ENCODE measurements at regions not wholly inside any gene's neighbourhood (a gene's known extent, or its start where the extent isn't known, plus 50 kb on each side); places are given as distances from the start of the nearest gene placed in this dataset.

DNA sequence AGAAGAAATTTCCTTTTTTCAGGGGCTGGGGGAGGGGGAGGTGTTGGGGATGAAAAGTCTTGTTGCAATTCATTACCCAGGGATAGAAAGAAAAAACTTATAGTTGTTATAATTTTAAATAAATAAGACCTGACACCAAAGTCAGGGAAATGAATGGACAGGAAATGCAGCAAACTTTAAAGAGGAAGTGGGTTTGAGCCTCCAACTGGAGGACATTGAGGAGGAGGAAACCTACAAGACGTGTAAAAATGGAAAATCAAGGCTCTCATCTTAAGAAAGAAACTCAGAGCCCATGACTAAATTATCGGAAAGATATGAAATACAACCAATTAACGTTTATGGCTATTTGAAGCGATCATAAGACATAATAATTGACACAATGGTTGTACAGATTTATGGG is 54.4 kb downstream of the NIBAN1 start:
- no peak for DNase-seq (ENCODE audit: low spot score)

DNA sequence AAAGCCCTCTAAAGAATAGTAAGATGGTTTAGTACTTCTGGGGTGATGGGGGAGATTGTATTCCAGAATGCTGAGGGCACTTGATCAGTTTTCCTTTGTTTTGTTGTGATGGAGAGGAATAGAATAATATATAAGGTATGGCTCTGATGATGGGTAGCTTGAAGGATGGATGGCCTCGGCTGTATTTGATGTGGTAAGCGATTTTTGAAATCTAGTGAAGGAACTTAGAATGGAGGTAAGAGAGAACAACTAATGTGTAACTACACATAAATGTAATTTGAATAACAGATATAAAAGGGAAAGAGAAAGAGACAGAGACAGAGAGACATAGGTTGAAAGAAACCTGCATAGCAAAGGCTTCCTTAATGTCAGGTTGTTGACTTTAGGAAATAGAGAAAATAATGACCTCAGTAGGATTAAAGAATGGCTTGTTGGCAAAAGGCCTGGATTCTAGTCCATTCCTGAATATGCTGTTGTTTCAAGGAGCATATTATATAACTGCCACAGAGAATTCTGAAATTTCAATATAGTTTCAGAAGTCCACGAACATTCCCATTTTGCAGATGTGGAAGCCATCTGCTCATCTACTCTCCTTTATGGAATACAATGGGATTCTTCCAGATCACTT is 58.7 kb downstream of the NIBAN1 start:
- no peak for DNase-seq (ENCODE audit: low spot score)

DNA sequence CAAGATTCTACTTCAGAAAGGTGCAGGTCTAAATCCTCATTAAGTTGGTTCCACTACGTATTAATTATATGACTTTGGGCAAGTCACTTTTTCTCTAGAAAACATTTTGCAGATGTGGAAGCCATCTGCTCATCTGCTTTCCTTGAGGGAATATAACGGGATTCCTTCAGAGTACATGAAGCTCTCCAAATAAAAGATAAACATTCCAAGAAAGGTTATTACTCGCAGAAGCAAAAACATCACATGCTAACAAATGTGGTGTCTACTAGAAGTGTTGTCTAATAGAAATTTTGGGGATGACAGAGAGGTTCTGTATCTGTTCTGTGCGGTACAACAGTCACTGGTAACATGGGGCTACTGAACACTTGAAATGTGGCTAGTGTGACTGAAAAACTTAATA is 60.2 kb downstream of the NIBAN1 start:
- DNase-seq (ENCODE audit: low spot score): no peak

DNA sequence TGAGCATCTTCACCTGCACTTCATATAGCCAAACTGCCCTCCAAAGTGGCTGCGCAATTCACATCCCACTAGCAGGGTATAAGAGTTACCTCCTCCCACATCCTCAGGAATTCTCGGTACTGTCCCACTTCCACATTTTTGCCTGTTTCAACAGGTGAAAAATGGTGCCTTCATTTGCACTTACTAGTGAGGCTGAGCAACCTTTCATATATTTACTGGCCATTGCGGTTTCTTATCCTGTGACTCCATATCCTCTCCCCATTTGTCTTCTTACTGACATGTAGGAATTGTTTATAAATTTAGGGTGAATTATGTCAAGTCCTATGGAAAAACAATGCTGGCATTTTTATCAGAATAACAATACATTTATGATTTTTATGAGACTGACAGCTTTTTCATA is 61.9 kb downstream of the NIBAN1 start:
- DNase-seq (ENCODE audit: low spot score): no peak

DNA sequence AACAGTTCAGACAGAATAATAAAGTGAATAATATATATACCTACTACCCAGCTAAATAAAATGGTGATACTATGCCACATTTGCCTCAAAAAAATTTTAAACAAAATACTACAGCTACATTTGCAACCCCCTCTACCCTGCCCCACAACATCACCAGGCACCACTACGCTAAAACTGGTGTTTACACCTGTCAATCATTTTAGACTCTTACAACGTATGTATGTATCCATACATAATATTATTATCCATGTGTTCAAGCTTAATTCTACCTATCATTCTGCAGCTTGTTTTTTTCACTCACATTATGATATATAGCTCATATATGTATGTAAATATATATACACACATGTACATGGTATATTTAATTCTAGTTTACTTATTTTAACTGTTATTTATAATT is 62.5 kb downstream of the NIBAN1 start:
- DNase-seq (ENCODE audit: low spot score): no peak

DNA sequence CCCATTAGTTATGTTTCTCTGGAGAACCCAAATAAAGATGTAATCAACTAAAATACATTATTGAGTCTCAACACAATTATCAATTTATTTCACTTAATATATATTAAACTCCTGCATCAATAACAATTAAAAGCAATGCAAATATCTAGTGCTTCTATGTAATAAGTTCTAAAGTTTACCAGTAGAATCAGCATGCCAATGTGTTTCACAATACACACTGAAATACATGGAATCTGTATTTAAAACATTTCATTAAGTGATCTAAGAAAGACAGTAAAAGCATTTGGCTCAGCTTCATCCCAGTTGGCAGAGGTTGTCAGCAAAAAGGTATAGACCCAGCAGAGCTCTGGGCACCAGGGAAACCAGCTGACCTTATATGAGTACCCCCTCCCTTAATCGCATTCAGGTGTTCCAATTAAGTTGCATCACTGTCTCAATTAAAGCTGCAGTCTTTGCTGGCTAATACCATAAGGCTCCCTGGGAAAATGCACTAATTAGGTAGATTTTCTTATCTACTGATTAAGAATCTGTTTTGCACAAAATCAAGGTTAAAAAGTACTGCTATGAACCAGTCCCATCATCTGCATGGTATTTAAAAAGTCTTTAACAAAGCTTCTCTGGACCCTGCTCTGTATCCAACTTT is 63.1 kb downstream of the NIBAN1 start:
- DNase-seq (ENCODE audit: low spot score): no peak

DNA sequence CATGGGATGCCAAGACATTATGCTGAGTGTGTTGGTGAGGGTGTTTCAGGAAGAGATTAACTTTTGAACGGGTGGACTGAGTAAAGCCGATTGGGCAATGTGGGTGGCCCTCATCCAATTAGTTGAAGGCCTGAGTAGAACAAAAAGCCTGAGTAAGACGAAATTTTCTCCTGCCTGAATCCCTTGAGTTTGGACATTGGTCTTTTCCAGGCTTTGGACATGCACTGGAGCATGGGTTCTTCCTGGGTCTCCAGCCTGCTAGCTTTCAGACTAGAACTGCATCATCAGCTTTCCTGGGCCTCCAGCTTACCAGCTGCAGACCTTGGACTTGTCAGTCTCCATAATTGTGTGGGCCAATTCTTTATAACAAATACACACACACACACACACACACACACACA is 63.6 kb downstream of the NIBAN1 start:
- DNase-seq (ENCODE audit: low spot score): no peak

DNA sequence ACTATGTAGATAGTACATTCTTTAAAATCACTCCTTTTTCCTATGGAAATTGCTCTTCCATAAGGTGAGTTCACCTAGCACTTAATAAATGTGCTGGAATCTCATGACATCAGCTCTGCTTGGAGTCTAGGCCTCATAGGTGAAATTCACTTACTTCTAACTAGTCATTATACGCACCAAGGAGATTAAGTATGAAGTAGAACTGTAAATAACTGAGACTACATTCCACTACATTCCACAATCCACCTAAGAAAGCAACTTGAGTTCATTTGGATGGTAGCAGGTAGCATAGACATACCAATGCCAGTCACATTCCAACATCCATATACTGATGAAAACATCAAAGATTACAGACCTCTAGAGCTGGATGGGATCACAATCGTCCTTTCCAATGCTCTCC is 64.3 kb downstream of the NIBAN1 start:
- no peak for DNase-seq (ENCODE audit: low spot score)

DNA sequence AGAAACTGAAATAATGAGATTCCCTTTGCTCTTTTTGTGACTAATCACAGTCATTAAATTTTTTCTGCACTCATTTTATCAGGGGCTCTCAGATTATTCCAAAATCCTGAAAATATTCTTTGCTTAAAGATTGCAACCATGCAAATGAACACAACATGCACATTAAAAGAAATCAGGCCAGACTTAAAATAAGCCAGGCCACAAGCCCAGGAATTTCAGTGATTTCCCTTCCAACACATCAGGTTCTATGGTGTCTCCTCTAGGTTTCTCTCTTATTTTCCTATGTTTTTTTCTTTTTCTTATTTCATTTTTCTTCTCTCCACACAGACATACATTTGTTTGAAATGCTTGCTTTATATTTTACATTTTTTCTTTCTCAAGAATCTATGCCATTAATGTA is 65.3 kb downstream of the NIBAN1 start:
- no peak for DNase-seq (ENCODE audit: low spot score)

DNA sequence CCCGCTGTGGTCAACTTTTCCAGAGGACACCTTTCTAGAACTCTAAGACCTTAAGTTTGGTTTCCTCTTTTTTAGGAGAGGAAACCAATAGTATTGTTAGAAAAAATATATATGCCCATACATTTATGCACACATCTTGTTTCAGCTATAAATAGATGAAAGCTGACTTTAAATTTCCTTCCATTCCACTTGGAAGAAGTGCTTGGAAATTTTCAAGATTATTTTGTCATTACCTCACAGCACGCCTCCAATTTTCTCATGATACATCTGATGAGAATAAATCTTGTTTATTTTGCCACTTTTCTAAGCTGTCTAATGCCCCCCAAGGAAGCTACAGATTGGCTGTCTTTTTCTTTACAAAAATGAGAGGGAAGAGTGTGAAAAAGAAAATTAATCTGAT is 65.8 kb downstream of the NIBAN1 start:
- DNase-seq (ENCODE audit: low spot score): no peak

DNA sequence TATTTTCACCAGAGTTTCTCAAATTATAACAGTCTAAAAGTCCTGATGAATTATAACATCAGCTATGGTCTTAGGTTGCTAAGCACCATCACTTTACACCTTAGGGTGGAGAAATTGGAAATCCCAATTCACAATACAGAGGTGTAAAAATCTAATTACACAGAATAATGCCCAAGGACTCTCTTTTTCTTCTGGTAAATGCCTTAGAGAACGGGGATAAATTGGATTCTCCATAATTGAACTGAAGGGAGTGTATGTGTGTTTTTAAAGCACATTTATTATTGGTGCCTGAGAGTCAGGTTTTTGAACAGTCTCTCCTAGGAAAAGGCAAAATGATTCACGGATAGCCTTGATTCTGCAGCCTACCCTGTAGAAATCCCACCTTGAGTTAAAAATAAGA is 66.8 kb downstream of the NIBAN1 start:
- no peak for DNase-seq (ENCODE audit: low spot score)

DNA sequence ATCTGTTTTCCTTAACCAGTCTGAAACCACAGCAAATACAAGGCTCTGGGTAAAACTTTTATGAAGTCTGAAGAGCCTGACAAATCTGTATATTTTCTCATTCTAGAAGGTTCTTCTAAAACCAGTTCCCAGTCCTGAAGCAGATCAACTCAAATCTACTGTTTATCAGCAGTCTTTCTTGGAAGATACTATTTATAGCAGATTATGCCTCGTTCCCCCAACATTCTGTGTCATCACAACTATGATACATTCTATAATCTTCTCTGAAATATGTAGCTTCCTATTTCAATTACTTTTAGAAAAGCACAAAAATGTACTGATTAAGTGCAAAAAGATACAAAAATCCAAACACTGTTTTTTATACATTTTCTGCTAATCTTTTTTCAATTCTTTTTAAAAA is 67.5 kb downstream of the NIBAN1 start:
- no peak for DNase-seq (ENCODE audit: low spot score)

DNA sequence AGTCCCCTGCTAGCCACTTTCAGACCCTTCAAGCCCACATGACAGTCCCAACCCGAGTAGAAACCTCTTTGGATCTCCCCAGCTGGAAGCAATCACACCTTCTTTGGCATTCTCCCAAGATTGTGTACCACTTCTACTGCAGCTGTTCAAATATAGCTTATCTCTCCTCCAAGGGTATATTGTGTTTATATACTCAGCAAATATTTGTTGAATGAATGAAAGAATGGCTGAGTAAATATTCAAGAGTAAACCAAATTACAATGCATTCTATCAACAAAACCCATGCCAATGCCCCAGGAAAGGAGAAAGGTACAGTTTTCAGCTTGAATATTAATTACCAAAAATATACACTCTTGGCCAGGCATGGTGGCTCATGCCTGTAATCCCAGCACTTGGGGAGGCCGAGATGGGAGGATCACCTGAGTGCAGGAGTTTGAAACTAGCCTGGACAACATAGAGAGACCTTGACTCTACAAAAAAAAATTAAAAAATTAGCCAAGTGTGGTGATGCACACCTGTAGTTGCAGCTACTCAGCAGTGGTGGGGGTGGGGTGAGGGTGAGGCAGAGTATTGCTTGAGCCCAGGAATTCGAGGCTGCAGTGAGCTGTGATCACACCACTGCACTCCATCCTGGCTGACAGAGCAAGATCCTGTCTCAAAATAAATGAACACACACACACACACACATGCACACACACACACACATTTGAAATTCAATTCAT is 68.5 kb downstream of the NIBAN1 start:
- DNase-seq (ENCODE audit: low spot score): no peak

DNA sequence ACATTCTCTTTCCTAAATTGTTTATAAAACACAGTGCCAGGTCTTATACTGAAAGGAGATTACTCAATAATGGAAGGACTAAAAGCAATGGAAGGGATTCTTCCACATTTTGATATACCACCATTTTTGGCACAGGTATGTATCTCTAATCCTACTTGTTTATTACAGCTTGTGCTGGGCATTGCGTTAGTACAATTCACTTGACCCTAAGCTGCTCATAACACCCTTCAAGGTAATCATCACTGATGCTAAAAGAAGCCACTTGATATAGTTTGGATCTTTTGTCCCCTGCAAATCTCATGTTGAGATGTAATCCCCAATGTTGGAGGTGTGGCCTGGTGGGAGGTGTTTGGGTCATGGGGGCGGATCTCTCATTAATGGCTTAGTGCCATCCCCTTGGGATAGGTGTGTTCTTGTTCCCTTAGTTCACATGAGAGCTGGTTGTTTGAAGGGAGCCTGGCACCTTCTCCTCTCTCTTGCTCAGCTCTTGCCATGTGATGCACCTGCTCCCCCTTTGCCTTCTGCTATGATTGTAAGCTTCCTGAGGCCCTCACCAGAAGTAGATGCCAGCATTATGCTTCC is 71.1 kb downstream of the NIBAN1 start:
- DNase-seq (ENCODE audit: low spot score): no peak

DNA sequence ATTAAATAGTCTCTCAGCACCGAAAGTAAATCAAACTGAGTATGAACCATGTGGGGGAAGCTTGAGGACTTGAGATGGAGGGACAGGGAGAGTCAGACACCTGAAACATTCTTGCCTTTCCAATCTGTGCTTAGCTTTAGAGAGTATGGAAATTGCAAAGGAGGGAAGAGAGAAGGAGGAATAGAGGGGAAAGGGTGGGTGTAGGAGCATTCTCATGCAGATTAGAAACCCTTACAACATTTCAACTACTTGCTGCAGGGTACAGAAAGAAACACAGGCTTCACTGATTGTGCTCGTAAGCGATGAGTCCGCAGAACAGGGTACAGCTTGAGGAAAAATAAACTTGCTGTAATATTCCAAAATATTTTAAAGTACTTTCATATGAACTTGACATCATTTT is 73.8 kb downstream of the NIBAN1 start:
- no peak for DNase-seq (ENCODE audit: low spot score)

DNA sequence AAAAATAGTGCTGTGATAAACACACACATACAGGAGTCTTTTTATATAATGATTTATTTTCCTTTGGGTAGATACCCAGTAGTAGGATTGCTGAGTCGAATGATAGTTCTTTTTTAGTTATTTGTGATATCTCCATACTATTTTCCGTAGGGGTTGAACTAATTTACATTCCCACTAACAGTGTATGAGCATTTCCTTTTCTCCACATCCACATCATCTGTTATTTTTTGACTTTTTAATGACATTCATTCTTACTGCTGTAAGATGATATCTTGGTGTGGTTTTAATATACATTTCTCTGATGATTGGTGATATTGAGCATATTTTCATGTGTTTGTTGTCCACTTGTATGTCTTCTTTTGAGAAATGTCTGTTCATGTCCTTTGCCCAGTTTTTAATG is 78.3 kb downstream of the NIBAN1 start:
- no peak for DNase-seq (ENCODE audit: low spot score)

DNA sequence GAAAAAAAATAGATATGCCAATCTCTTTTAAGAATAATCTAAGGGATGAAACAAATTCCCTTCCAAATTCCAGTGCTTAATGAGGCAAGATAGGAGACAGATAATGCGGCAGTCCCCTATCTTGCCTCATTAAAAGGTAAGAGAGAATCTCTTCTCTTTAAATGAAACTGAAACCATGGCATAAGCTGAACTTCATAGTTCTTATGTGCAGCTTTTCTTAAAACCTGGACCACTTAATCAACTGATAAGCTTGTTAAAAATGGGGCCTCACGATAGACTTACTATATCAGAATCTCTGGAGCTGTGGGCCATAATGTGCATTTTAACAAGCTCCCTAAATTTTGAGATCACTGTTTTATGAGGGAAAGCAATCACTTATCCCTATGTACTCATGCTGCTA is 79.2 kb downstream of the NIBAN1 start:
- no peak for DNase-seq (ENCODE audit: low spot score)

DNA sequence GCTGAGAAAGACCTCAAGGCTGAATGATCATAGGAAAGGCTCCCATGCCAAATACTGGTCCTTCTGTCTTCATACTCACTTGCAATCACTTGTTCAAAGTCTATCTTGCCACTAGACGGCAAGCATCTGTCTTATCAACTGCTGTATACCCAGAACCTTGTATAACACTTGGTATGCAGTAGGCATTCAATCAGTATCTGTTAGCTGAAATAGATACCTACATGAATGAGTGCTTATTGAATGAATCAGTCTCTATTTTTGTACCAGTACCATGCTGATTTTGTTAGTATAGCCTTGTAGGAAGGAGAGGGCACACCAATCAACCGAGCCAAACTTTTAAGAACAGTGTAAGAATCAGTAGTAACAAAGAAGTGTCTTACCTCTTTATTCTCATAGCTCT is 80.6 kb downstream of the NIBAN1 start:
- DNase-seq (ENCODE audit: low spot score): no peak

DNA sequence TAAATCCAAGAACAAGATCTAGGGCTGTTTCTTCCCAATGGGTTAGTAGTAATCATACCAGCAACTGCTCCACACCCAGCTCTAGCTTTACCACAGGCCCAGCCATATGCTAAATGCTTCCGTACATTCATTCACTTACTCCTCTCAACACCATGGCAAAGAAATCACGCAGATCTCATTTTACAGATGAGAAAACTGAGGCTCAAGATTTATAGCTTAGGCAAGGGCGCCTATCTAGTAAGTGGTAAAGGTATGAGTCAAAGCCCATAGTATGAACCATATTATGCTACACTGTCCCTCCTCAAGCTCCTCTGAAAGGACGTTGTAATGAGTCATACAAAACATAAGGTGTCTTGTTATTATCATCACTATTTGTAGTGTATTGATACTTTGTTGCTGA is 82.2 kb downstream of the NIBAN1 start:
- no peak for DNase-seq (ENCODE audit: low spot score)

DNA sequence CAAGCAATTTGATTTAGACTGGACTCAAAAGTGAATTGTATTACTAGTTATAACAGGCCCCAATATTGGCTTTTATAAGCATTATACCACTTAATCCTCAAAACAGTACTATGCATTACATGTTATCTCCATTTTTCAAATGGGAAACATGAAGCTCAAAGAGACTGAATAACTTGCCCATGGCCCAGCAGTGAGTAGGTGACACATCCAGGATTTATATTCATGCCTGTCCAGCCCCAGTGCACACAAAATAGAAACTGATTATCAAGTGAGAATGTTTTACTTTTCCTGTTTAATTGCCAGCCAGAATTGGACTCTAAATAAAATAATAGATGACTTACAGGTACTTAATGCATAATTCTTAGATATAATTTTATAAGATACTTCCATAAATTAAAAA is 82.9 kb downstream of the NIBAN1 start:
- no peak for DNase-seq (ENCODE audit: low spot score)

DNA sequence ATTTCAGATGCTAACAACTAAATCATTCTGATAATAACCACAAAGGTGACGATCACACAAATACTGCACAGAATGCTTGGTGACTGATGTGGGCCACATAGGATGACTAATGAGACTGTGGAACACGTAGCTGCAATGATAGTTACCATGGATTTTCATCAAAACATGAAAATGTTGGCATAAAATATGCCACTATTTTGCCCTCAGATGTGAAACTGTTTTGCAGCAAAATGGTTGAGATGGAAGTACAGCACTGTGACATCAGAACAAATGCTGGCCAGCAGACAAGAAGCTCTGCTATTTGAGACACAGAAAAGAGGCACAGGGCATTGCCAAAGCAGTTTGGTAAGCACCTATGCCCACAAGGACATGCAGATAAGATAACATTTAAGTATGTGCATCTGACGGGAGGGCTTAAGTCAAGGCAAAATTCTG is 83.8 kb downstream of the NIBAN1 start:
- DNase-seq (ENCODE audit: low spot score): no peak

DNA sequence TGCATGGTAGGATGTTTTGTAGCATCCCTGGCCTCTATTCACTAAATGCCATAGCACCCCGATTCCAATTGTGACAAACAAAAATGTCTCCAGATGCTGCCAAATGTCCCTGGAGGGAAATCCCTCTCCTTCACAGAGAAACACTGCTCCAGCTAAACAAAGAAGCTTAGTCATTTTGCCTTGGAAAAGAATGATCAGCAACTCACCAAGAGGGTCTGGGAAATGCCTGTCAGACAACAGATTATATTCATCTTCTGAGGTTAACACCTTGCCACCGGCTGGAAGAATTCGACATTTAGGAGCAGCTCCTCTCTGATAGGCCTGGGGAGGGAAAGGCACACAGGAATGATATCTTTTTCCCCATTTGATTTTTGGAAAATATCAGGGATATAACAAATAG is 84.4 kb downstream of the NIBAN1 start:
- DNase-seq (ENCODE audit: low spot score): no peak

DNA sequence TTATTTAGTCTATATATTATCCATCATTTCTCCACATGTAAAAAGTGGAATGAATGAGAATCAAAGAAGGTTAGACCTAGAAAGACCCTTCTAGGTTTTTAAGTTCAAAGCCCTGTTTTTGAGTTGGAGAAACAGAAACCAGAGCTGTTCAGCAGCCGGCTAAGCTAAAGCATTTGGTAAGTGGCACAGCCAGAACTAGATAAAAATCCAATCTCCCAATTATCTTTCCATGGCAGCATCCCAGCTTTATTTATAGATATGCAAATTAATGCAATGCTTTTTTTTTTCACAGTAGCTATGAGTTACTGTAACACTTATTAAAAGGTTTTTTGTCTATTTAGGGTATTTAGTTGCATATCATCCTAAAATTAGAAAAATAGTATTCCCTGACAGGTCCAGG is 85.1 kb downstream of the NIBAN1 start:
- no peak for DNase-seq (ENCODE audit: low spot score)

All from D341Med (cell line).